NCI-H1048 (cell line): ENCODE measurements at regions not wholly inside any gene's neighbourhood (a gene's known extent, or its start where the extent isn't known, plus 50 kb on each side); places are given as distances from the start of the nearest gene placed in this dataset.
A peak's percentile ranks its signal among the peaks of the same experiment; 100 is the strongest.

Experiments used
- DNase-seq: peaks from one replicate; lab custom pipeline; 2025; lab: John Stamatoyannopoulos, UW

DNA sequence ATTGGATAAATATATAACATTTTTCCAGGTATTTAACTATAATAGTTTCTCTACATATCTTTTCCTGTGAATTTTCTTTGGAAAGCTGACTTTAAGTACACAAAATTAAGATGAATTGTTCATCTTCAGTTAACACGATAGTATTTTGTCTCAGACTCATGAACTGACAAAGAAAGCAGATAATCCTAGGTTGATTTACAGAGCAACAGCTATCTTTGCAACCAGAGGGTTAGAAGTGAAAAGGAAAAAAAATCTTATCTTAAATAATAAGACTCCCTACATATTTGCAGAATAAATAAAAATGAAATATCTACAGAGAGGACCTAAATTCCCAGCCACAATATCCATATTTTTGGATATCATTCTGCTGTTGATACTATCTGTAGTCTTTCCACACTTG is 350.2 kb upstream of the GRM7 start:
- no peak for DNase-seq

DNA sequence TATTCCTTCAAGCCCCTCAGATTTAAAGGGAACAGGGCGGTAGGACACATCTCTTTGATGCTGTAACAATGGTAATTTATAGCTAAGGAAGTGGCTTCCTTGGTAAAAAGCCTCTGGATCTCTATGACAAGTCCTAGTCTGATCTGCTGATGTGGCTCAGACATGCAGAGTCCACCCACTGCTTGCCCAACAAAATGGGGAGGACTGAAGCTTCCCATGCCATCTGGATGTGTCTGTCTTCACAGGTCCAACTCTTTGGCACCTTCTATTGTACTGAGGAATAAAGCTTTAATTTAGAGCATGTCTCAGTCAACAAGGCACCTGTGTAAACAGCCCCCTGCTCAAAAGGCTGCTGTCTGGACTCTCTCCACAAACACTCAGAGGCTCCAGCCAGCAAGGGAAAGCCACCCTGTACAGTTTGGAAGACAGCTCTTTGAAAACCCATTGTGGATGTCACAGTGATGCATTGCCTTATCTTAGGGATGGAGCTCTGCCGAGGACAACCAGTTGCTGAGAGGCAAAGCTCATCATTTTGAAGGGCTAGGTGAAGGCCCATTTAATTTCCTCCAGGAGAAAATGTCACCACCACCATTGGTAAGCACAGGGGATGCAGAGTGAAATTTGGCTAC is 348.6 kb upstream of the GRM7 start:
- no peak for DNase-seq

DNA sequence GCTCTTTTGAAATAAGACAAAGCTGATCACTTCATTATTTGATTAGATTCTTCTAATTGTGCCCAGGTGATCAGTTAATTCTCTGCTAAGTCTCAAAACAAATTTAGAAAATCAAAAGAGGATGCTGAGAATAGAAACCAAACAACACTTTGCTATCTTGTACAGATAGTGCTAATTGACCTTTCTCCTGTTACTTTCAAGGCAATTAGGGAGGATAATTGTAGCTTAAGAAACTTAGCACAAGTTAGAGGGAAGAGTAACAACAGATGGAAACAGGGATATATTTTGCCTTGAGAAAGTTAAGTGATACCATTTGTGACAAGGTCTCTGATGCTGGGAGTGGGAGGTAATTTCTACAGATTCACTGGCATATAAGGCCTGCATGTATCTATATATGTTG is 344.8 kb upstream of the GRM7 start:
- DNase-seq = no peak

DNA sequence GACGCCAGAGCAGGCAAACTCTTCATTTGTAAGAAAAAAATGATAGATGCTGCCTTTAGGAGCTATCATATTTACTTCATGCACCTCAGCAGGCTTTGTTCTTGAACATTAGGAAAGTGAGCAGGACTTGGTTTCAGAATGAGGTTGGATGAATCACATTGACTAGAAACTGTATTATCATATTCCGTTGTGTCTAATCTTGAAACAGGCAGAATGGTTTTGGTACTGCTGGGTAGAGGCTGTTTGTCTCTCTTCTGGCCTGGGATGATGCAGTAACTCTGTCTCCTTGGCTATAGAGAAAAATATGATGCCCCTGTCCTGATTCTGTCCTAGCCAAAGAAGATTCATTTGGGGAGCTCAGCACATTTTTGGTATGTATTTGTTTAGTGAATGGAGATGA is 344.2 kb upstream of the GRM7 start:
- DNase-seq = no peak

DNA sequence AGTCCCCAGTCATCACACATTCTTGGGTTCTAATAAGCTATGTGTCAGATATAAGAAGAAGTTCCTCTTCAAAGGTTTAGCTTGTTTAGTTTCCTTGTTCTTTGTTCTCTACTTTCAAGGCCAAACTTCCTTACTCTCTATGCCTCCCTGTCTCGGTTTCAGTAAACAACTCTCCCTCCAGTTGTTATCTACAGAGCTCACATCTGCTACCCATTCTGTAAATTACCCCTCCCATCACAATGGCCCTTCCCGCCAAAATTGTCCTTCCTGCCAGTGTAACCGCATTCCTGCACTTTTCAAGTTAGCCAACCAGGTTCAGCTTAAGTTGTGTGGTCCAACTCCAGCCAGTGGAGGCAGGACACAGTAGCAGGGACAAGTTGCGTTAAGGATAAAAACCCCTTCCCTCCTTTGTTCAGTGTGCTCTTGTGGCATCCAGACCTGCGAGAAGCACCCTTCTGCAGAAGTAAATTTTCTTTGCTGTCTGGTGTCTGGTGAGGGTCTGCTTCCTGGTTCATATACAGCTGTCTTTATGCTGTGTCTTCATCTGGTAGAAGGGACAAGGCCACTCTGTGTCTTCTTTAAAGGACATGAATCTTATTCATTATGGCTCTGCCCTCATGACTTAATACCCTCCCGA is 342.1 kb upstream of the GRM7 start:
- no peak for DNase-seq

DNA sequence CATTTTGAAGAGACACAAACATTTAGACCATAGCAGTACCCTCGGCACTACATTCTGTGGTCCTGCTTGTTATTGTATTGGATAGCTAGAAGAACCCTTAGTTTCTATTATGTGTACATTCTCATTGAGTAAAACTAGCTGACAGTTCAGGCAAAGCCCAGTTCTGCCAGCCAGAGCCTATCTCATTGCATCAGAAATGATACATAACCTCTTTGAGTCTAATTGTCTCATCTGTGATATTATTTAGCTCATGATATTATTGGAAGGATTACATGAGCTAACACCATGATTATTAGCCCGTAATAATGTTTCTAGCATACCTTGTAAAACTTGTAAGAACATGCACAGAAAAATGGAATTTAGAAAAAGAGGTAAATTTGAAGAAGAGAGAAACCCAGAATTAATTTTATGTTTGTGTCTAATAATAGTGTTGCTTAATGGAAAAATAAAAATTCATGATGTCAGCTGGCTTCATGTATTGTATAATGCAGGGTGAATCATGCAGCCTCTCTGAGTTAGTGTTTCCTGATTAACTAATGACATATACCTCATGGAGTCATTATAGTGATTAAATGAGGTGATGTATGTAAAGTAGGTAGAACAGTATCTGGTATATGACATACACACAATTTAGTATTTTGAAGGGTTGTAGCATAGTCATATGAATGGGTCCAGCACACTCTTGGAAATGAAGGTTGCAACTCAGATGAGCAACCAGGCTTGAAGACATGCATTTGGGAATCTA is 339.4 kb upstream of the GRM7 start:
- no peak for DNase-seq

DNA sequence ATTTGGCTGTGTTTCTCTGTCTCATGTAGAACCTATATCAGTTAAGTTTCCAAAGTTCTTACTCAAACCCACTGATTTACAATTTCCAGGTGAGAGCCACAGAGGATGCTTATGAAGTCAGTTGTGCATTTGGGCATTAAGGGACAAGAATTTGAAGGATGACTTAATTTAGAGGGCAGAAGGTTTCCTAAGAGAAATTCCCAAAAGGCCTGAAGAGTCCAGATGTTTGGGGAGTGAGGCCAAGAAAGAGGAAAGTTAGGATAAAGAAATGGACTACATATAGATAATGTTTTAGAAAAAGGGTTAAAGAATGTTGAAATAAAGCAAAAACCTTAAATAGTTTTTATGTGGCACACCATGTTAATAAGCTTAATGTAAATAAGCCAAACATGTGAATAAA is 338.7 kb upstream of the GRM7 start:
- DNase-seq = no peak

DNA sequence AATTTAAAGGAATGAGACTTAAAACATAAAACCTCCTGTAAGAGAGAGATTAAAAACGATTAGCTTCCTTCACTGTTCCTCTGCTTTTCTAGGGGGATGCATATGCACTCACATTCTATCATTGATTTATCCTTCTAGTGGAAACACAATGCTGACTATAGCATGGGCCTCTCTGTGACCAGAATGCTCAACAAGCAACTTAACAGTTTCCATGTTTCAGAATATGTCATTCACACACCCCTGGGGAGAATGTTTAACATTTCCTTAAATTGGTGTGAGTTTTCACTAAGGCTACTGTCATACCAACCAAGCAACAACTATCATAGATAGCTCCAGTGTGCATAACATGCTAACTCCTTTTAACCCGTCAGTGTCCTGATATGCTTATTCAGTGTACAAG is 337.9 kb upstream of the GRM7 start:
- DNase-seq = no peak

DNA sequence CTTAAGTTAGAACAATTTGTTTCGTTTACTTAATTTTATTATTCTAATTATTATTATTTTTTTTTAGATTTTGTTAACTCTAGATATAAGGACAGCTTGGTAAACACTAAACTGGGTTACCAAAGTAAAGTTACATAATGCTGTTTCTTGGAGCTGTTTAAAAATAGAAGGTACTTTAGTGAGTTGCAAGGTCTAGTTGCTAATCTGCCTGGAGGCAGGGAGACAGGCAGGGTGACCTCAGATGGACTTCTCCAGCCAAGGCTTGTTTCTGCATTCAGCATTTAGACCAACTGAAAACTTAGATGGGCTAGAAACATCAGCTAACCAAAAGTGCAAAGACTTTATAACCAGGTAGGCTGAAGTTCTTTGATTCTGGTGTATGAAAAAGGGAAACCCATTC is 336.4 kb upstream of the GRM7 start:
- DNase-seq = no peak

DNA sequence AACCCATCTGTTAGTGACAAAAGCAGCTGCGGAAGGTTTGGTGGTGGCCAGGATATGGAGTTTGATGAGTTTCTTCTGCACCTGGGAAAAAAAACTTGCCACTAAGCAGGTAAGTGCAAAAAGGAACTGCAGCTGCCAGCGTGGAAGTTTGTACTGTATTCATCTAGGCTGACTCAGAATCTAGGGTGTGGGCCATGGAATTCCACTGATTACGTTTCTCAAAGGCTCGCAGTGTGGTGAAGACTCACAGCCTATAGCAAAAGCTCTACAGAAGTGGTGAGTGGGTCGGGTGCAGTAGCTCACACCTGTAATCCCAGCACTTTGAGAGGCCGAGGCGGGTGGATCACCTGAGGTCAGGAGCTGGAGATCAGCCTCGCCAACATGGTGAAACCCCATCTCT is 334.6 kb upstream of the GRM7 start:
- no peak for DNase-seq

DNA sequence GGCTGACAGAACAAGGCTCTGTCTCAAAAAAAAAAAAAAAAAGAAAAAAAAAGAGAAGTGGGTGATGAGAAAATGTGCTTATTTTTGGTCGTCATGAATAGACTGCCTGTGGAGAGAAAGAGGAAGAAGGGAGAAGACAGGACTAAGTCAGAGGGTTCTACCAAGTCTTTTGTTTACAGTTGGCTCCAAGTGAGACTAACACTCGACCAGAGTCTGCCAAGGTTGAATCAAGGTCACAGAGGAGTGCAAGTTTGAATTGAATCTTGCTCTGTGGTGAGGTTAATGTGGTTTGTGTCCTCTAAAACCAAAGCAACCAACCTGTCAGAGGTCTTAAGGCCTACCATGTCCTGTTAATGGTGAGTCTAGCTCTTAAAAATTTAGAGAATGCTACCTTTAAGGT is 334.1 kb upstream of the GRM7 start:
- DNase-seq = no peak

DNA sequence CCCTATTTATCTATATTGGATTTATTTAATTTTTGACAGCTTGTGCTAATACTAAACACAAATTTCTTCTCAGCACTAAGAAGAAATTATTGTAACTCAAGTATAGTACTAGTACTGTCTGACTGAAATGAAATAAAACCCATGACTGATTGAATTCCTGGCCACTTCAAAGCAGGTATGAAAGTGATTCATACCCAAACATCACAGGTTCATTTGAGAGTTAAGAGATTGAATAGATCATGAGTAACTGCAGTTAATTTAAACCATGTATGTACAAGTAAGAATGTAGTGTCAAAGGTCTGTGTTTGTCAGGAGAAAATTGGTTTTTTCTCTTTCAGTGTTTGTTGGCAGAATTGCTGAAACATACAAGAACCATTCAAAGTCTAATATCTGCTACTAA is 332.0 kb upstream of the GRM7 start:
- no peak for DNase-seq

DNA sequence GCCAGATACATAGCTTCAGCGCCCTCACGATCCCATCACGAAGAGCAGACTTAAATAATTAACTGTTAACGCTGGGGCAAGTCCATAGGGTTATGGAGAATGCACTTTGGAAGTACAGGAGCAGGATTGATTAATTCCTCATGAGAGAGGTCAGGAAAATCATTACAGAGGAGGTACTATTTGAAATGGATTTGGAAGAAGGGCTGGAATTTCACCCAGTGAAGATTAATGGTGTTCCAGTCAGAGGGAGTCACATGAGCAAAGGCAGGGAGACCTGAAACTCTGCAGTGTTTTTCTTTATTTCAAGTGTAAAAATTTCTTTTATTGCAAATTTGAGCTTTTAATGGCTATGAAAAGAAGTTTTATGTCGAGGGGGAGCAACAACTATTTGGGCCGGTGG is 329.8 kb upstream of the GRM7 start:
- DNase-seq = no peak

DNA sequence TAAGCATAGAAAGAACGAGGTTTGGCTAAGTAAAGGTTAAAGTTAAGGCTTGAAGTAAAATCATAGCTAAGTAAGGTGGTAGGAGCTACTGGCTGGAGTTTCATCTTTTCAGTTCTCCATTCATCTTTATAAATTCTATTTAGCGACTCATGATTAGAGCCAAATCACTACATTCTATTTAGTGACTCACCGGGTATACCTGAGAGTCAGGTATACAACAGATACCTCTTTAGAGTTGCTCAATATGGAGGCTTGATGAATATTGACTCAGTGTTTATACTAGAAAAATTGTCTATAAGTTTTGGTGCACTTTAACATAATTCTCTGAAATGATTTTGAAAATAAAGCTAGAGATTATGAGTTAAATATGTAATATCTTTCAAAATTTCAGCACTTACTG is 328.8 kb upstream of the GRM7 start:
- no peak for DNase-seq

DNA sequence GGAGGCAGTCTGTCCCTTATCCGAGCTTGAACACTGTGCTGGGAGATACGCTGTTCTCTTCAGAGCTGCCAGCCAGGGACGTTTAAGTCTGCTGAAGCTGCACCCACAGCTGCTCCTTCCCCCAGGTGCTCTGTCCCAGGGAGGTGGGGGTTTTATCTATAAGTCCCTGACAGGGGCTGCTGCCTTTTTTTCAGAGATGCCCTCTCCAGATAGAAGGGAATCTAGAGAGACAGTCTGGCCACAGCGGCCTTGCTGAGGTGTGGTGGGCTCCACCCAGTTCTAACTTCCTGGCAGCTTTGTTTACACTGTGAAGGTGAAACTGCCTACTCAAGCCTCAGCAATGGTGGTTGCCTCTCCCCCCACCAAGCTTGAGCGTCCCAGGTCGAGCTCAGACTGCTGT is 319.9 kb upstream of the GRM7 start:
- DNase-seq = no peak

DNA sequence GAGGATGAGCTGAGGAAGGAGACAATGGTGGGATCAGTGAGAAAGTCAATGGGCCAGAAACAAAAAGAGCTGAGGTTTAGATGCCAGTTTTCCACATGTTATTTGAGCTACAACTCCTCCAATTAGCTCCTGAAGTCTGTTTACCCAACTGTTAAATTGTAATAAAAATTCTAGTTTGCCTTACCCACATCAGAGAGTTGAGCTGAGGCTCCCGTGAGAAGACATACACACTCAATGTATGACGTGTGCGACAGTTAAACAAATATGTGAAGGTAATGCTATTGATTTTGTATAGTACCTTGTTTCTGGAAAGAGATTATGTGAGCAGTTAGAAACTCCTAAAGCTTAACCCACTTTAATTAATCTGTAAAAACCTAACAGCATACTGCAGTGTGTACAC is 318.1 kb upstream of the GRM7 start:
- DNase-seq = no peak

DNA sequence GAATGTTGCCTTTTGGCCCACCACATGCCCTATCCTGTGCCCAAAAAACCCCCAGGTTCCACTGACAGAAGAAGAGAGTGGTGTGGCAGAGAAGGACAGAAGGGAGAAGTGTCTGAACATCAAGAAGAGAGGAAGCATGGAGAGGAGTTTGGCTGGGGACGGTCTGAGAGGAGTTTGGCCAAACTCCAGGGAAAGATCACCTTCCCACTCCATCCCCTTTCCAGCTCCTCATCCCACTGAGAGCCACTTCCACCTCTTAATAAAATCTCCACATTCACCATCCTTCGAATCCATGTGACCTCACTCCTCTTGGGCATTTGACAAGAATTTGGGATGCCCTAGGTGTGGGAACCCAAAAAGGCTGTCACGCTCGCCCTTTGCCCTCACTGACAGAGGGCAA is 311.6 kb upstream of the GRM7 start:
- DNase-seq = no peak

DNA sequence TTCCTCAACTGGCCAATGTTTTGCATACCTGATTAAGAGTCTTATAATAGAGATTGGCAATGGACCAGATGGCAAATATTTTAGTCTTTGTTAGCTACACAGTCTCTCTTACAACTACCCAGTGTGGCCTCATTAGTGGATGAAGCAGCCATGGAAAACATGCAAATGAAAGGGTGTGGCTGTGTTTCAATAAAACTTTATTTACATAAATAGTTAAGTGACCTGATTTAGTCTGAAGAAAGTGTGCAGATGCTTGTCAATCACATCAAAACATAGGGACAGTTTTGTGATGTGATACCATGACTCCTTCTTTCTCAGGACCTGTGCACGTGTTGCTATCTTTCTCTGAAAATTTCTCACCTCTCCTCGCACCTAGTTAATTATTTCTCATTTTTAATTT is 309.8 kb upstream of the GRM7 start:
- DNase-seq = peak; percentile 36

DNA sequence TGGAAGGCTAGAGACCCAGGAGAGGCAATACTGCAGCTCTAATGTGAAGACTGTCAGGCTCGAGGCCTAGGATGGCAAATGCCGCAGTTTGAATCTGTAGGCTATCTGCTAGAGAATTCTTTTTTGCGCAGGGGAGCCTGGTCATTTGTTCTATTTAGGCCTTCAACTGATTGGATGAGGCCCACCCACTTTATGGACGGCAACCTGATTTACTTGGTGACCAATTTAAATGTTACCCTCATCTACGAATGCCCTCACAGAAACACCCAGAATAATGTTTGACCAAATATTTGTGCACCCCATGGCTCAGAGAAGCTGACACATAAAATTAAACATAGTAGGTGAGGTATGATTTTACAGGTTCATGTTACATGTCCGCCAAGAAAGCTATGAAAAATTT is 300.7 kb upstream of the GRM7 start:
- no peak for DNase-seq

DNA sequence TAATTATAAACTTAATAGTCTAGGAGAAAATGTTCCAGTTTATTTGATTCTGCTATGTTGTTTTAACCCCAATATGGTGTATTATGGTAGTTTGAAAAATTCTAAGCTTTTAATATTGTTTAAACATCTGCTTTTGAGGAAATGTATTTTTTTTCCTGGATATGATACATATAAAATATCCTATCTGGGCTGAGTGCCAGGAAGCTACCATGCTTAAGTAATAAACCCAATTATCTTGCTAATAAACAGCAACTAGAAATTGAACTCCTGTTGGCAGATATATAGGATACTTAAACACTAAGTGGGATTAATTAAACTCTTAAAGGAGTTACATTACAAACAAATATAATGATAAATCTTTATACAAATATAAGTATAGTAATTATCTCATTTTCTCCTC is 293.7 kb upstream of the GRM7 start:
- DNase-seq = peak; percentile 23

DNA sequence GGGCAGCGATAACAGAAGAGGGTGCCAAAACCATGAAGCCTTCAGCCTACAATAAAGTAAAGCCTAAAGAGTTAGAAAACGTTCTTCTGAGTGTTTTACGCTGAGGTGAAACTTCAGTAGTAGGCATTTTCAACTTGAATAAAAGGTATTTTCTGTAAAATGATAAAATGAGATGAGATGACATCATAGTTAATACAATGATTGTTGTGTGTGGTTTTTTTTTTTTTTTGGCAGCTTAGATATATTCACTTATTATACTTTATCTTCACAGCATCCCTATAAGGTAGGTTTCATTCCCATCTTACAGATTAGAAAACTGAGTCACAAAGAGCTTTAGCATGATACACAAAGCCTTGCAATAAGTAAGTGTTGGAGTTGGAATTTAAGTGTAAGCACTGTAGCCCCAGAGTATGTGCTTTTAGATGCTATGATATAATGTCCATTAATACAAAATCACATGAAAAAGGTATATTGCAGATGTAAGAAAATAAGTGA is 291.9 kb upstream of the GRM7 start:
- DNase-seq = no peak

DNA sequence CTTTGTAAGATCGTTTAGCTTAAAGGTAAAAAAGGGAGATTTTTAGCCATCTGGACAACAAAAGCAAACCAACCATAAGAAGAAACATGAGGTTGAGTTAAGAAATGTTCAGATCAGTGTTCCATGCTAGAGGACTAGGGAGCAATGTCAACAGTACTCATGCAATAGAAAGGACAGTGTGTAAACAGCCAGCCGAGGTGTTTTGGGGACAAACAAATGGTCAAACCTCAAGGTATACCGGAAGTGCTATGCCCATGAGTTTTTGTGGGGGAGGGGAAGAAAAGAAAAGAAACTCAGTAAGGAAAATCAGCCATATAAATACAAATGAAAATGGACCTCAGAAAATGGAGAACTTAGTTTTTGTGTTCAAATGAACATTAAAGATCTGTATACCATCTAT is 289.5 kb upstream of the GRM7 start:
- DNase-seq = no peak

DNA sequence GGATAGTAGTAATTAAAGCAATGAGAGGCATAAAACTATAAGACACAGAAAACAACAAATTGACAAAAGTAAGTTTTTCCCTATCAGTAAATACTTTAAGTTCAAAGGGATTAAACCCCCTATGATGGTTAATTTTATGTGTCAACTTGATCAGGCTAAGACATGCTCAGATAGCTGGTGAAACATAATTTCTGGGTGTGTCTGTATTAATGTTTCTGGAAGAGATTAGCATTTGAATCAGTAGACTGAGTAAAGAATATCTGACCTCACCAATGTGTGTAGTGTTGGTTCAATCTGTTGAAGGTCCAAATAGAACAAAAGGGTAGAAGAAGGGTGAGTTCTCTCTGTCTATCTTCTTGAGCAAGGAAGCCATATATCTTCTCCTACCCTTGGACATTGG is 283.3 kb upstream of the GRM7 start:
- DNase-seq = no peak

DNA sequence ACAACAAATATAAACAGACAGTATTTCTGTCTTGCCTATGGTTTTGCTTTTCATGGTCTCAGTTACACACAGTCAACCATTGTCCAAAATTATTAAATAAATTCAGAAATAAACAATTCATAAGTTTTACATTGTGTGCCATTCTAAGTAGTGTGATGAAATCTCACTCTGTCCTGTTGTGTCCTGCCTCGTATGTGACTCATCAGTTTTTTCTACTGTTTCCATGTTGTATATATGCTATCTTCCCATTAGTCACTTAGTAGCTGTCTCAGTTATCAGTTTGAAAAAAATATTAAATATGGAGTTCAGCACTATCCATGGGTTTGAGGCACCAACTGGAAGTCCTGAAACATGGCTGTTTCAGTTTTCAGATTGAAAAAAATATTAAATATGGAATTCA is 282.4 kb upstream of the GRM7 start:
- DNase-seq = no peak
